H1 (cell line): ENCODE measurements at regions not wholly inside any gene's neighbourhood (a gene's known extent, or its start where the extent isn't known, plus 50 kb on each side); places are given as distances from the start of the nearest gene placed in this dataset.

Source experiments
- CHD7 ChIP-seq: fragments of 300-600 bp; sonication (generic); IDR thresholded peaks from 2 replicates; pipeline ENCODE4 v1.7.1; 2012; ENCODE audit warnings: low read length, moderate library complexity, mild to moderate bottlenecking, inconsistent platforms; ENCODE audit not compliant: insufficient replicate concordance

GRCh38 chr1:233547726-233548125, 66.2 kb upstream of the KCNK1 start (continued):
- TF ChIP-seq CHD7: no peak
